ENCODE measurements at regions not wholly inside any gene's neighbourhood (a gene's known extent, or its start where the extent isn't known, plus 50 kb on each side); places are given as distances from the start of the nearest gene placed in this dataset.

GRCh38 chr20:41818991-41819390, 200.8 kb upstream of the CHD6 start (continued):
- TF ChIP-seq ZNF532 (CRISPR knock-in tag; IDR thresholded peaks at IDR 0.05; ENCODE audit: borderline replicate concordance) (no peak), ZNF671 (CRISPR knock-in tag; IDR thresholded peaks at IDR 0.05) (no peak), FOXP4 (CRISPR knock-in tag; IDR thresholded peaks at IDR 0.05) (no peak), ZNF263 (CRISPR knock-in tag; IDR thresholded peaks at IDR 0.05; ENCODE audit: low read depth) (no peak), AR (CRISPR knock-in tag; IDR thresholded peaks at IDR 0.05) (no peak), MLX (CRISPR knock-in tag; IDR thresholded peaks at IDR 0.05) (no peak)

- Mint-ChIP-seq H3K27ac (no peak overlapping the region), H3K4me1 (no peaks in the 10 kb centered on the region), H3K4me3 (no peak overlapping the region), H3K9me3 (peaks cover 9% of the 10 kb centered on the region), H3K36me3 (no peaks in the 10 kb centered on the region), H3K27me3 (ENCODE audit: low read depth) (no peaks in the 10 kb centered on the region)
- DNase-seq (ENCODE audit: low spot score) (no peak), ATAC-seq (no peak)
- TF ChIP-seq NR1H2 (CRISPR knock-in tag; IDR thresholded peaks at IDR 0.05) (no peak), CREM (CRISPR knock-in tag; IDR thresholded peaks at IDR 0.05) (no peak), ZNF138 (CRISPR knock-in tag; conservative IDR thresholded peaks at IDR 0.05) (no peak), NR3C1 (CRISPR knock-in tag; conservative IDR thresholded peaks at IDR 0.05; ENCODE audit: low read depth) (no peak), ZBTB21 (CRISPR knock-in tag; IDR thresholded peaks at IDR 0.05; ENCODE audit: borderline replicate concordance) (no peak), PREB (CRISPR knock-in tag; IDR thresholded peaks at IDR 0.05; ENCODE audit: borderline replicate concordance) (no peak), CBFB (CRISPR knock-in tag; IDR thresholded peaks at IDR 0.05; ENCODE audit: low read depth) (no peak), EMX1 (CRISPR knock-in tag; IDR thresholded peaks at IDR 0.05) (no peak), ZNF396 (CRISPR knock-in tag; IDR thresholded peaks at IDR 0.05; ENCODE audit: borderline replicate concordance) (no peak), ELF4 (CRISPR knock-in tag; IDR thresholded peaks at IDR 0.05; ENCODE audit: low read depth) (no peak), ZNF121 (CRISPR knock-in tag; IDR thresholded peaks at IDR 0.05) (no peak), FOXP1 (CRISPR knock-in tag; IDR thresholded peaks at IDR 0.05; ENCODE audit: borderline replicate concordance) (no peak)
- ChIA-PET POLR2A (no interaction called here), CTCF (interaction anchor here (1.5 kb wide), 1 partner anchor 84 kb away, joined by 4 read pairs; no protein-coding TSS in a partner anchor)
Measured at GRCh38 chr20:41818369-41818768, 200.2 kb upstream of the CHD6 start.
